ENCODE measurements at regions not wholly inside any gene's neighbourhood (a gene's known extent, or its start where the extent isn't known, plus 50 kb on each side); places are given as distances from the start of the nearest gene placed in this dataset.

DNA sequence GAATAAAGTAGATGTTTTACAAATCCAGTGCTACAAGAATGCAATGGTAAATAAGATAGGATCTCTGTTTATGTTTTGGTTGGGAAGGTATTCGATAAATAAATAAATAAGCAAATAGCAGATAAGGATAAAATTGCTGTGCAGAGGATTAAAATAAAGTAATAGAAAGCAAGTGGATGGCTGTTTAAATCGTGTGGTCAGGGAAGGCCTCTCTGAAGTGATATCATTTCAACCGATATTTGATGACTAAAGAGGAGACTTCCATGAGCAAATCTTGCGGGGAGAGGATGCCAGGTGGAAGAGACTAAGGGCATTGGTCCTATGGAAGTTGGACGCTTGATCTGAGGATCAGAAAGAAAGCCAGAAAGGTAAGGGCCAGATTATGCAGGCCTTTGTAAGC, 92.0 kb upstream of the CCN2 start:
- Histone ChIP-seq H3K4me3 (replicated peaks in 1 of 3) (no peak overlapping the region), H3K27ac (no peak overlapping the region), H3K27me3 (no peaks in the 10 kb centered on the region), H3K36me3 (no peaks in the 10 kb centered on the region), H3K4me1 (no peaks in the 10 kb centered on the region), H3K9me3 (no peaks in the 10 kb centered on the region)
- no peak for DNase-seq
- WGBS, 2 donors = 80 to 83% methylated on average over 5 of the region's 5 CpGs
- no peak for TF ChIP-seq POLR2A (IDR thresholded peaks at IDR 0.05)
- TF ChIP-seq, protein P1, sequence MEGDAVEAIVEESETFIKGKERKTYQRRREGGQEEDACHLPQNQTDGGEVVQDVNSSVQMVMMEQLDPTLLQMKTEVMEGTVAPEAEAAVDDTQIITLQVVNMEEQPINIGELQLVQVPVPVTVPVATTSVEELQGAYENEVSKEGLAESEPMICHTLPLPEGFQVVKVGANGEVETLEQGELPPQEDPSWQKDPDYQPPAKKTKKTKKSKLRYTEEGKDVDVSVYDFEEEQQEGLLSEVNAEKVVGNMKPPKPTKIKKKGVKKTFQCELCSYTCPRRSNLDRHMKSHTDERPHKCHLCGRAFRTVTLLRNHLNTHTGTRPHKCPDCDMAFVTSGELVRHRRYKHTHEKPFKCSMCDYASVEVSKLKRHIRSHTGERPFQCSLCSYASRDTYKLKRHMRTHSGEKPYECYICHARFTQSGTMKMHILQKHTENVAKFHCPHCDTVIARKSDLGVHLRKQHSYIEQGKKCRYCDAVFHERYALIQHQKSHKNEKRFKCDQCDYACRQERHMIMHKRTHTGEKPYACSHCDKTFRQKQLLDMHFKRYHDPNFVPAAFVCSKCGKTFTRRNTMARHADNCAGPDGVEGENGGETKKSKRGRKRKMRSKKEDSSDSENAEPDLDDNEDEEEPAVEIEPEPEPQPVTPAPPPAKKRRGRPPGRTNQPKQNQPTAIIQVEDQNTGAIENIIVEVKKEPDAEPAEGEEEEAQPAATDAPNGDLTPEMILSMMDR (IDR thresholded peaks at IDR 0.05) = no peak
- intact Hi-C loops (cut with DNase I) = no loop called here

- no peaks in the 10 kb centered on the region for H3K36me3 ChIP-seq
- 95 to 99% methylated on average over 3 of the region's 3 CpGs for WGBS, 2 donors
- H3K27me3 ChIP-seq = no peaks in the 10 kb centered on the region
- no peaks in the 10 kb centered on the region for H3K9me3 ChIP-seq
- H3K27ac ChIP-seq = no peak overlapping the region
- intact Hi-C loops (cut with DNase I) = no loop called here
- no peak overlapping the region for H3K4me3 ChIP-seq (replicated peaks in 1 of 3)
- no peak for DNase-seq
- no peaks in the 10 kb centered on the region for H3K4me1 ChIP-seq
- no peak for TF ChIP-seq POLR2A (IDR thresholded peaks at IDR 0.05)
- TF ChIP-seq, protein P1 (IDR thresholded peaks at IDR 0.05) = no peak
These were observed 90.5 kb upstream of the CCN2 start for GRCh38 chr6:132041706-132042105.

DNA sequence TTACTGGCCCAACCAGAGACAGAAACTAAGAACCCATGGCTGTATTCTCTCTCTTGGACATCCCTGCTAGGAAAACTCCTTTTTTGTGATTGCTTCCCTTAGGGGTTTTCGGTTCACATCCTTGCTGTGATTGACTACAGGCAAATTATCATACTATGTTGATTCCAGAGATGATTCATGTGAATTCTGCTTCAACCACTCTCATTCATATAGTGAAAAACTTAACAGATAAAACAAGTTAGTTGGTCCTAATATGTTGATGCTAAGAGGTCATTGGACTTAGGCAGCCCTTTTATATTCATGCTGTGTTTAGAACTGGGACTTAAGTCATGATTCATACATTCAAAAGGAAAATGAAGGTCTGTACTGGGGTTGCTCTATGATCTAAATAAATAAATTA, 76.9 kb upstream of the CCN2 start:
- H3K9me3 ChIP-seq = no peaks in the 10 kb centered on the region
- H3K4me3 ChIP-seq (replicated peaks in 1 of 3) = no peak overlapping the region
- no peak for DNase-seq
- no peaks in the 10 kb centered on the region for H3K27me3 ChIP-seq
- 91 to 94% methylated on average over 1 of the region's 1 CpG for WGBS, 2 donors
- H3K27ac ChIP-seq = no peak overlapping the region
- TF ChIP-seq POLR2A (IDR thresholded peaks at IDR 0.05) = no peak
- TF ChIP-seq, protein P1 (IDR thresholded peaks at IDR 0.05) = no peak
- no peaks in the 10 kb centered on the region for H3K4me1 ChIP-seq
- no peaks in the 10 kb centered on the region for H3K36me3 ChIP-seq
- intact Hi-C loops (cut with DNase I) = no loop called here

GRCh38 chr6:132025468-132025867, 74.3 kb upstream of the CCN2 start:
- intact Hi-C loops (cut with DNase I) = no loop called here
- Histone ChIP-seq H3K27ac (no peak overlapping the region), H3K4me1 (no peaks in the 10 kb centered on the region), H3K36me3 (no peaks in the 10 kb centered on the region), H3K9me3 (no peaks in the 10 kb centered on the region), H3K27me3 (no peaks in the 10 kb centered on the region), H3K4me3 (replicated peaks in 1 of 3) (no peak overlapping the region)
- TF ChIP-seq, protein P1 (IDR thresholded peaks at IDR 0.05) = no peak
- no peak for TF ChIP-seq POLR2A (IDR thresholded peaks at IDR 0.05)
- DNase-seq = no peak
- WGBS, 2 donors = 79 to 84% methylated on average over 5 of the region's 5 CpGs

GRCh38 chr6:132023490-132023889, 72.3 kb upstream of the CCN2 start:
- intact Hi-C loops (cut with DNase I) = no loop called here

More at GRCh38 chr6:132023490-132023889, 72.3 kb upstream of the CCN2 start:
- WGBS, 2 donors = 96 to 97% methylated on average over 5 of the region's 5 CpGs
- TF ChIP-seq, protein P1 (IDR thresholded peaks at IDR 0.05) = no peak
- no peak for TF ChIP-seq POLR2A (IDR thresholded peaks at IDR 0.05)
- Histone ChIP-seq H3K4me3 (replicated peaks in 1 of 3) (no peak overlapping the region), H3K4me1 (no peaks in the 10 kb centered on the region), H3K9me3 (no peaks in the 10 kb centered on the region), H3K27me3 (no peaks in the 10 kb centered on the region), H3K36me3 (no peaks in the 10 kb centered on the region), H3K27ac (no peak overlapping the region)
- DNase-seq = no peak

Data from thyroid gland (tissue), 4 donors.